HG03565 (cell line): ENCODE measurements at regions not wholly inside any gene's neighbourhood (a gene's known extent, or its start where the extent isn't known, plus 50 kb on each side); places are given as distances from the start of the nearest gene placed in this dataset.
"Not testable (repeated sequence)": the region's sequence is repeated elsewhere in the genome, so short reads cannot be mapped to it uniquely, and the experiment has no call there.

ENCODE experiments used
- ATAC-seq: cut with Tn5 transposase; IDR thresholded peaks from one replicate; pipeline ENCODE4 v1.9.1; 2021; ENCODE audit warnings: mild to moderate bottlenecking, moderate library complexity; ENCODE audit not compliant: unreplicated experiment

DNA sequence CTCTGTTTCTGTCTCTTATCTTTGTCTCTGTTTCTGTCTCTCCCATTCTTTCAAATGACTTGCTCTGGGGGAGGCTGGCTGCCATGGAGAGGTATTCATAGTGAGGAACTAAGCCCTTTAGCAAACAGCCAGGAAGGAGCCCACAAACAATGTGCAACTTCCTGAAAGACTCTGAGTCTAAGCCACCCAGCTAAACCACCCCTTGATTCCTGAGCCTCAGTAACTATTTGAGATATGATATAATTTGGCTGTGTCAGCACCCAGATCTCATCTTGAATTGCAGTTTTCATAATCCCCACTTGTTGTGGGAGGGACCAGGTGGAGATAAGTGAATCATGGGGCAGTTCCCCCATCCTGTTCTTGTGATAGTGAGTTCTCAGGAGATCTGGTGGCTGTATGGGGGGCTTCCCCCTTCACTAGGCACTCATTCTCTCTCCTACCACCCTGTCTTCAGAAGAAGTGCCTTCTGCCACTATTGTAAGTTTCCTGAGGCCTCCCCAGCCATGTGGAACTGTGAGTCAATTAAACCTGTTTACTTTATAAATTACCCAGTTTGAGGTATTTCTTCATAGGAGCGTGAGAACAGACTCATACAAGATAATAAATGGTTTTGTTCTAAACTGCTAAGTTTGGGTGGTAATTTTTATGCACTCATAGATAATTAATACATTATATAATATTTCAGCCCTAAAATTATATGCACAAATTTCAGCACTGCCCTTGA is 121.2 kb upstream of the FOXP2 start:
- no peak for ATAC-seq

DNA sequence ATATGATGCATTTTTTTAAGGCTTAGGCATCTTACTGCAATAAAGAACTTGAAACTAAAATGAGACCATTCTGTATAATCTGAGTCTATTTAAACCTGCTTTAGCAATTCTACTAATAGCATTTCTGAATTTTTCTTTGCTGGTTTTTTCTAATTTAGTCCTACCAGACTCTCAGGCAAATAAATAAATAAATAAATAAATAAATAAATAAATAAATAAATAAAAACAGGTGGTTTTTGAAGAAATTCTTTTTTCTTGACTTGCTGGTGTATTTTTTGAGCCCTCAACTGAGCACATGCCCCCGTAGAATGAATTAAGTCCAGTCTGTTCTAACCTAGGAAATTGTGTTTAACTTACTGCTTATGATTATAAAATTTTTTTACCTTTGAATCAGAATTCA is 134.7 kb upstream of the FOXP2 start:
- ATAC-seq, result no peak

DNA sequence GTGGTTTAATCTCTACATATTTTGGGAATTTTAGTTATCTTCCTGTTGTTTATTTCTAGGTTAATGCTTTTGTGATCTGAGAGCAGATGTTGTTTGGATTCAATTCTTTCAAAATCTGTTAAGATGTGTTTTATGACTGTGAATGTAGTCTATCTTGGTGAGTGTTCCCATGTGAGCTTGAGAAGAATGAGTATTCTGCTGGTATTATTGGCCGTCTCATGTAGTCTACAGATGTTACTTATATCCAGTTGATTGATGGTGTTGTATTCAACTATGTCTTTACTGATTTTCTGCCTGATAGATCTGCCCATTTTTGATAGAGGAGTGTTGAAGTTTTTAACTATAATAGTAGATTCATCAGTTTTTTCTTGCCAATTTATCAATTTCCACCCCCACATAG is 141.4 kb upstream of the FOXP2 start:
- ATAC-seq, result no peak

DNA sequence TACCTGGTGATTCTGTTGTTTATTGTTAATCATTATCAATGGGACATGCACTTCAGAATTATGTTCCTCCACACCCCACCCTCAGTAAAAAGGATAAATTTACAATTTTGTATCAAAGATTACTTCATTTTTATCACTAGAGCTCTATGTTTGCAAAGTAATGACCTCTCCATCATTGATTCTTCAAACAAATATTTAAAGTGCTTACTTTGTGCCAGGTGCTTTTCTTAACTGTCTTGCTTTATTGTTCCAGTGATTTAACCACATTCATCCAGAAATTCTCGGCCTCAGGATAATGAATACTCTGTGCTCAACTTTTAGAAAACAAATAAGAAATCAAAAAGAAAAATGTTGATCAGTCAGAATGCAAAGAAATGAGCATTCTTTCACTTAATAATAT is 144.9 kb upstream of the FOXP2 start:
- no peak for ATAC-seq

DNA sequence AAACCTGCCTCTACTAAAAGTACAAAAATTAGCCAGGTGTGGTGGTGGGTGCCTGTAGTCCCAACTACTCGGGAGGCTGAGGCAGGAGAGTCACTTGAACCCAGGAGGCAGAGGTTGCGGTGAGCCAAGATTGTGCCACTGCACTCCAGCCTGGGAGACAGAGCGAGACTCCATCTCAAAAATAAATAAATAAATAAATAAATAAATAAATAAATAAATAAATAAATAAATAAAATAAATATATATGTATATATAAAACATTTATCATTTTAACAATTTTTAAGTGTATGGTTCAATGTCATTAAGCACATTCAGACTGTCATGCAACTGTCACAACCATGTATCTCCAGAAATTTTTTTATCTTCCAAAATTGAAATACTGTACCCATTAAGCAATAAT is 147.1 kb upstream of the FOXP2 start:
- not testable (repeated sequence) for ATAC-seq

DNA sequence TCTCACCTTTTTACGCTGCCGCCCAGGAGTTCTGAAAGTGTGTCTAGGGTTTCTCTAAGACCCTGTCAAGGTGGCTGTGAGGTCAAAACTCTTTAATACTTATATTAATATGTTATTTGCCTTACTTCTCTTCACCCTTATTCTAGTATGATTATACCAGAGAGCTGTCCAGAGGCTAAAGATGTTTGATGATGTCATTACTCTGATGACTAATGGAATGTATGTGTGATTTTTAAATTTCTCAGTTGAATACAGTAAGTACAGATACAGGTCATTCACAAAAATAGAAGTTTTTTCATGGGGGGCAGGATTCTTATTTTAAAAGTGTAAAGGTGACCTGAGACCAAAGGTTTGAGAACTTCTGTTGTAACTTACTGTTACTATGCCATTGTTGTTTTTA is 150.6 kb upstream of the FOXP2 start:
- ATAC-seq, result no peak

DNA sequence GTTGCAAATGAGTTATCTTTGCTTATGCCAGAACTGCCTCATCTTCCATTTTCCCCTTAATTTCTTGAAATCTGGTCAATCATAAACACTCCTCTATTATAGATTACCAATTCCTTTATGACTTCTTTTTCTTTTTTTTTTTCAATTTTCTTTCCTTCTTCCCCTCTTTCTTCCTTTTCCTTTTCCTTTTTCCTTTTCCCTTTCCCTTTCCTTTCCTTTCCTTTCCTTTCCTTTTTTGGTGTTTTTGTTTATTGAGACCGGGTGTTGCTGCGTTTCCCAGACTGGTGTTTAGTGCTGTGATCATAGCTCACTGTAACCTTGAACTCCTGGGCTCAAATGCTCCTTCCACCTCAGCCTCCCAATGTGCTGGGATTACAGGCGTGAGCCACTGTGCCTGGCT is 151.4 kb upstream of the FOXP2 start:
- ATAC-seq, result no peak

DNA sequence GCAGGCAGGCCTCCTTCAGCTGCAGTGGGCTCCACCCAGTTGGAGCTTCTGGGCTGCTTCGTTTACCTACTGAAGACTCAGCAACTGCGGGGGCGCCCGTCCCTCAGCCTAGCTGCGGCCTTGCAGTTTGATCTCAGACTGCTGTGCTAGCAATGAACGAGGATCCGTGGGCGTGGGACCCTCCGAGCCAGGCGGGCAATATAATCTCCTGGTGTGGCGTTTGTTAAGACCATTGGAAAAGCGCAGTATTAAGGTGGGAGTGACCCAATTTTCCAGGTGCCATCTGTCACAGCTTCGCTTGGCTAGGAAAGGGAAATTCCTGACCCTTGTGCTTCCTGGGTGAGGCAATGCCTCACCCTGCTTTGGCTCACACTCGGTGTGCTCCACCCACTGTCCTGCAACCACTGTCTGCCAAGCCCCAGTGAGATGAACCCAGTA is 159.2 kb upstream of the FOXP2 start:
- ATAC-seq, result no peak

DNA sequence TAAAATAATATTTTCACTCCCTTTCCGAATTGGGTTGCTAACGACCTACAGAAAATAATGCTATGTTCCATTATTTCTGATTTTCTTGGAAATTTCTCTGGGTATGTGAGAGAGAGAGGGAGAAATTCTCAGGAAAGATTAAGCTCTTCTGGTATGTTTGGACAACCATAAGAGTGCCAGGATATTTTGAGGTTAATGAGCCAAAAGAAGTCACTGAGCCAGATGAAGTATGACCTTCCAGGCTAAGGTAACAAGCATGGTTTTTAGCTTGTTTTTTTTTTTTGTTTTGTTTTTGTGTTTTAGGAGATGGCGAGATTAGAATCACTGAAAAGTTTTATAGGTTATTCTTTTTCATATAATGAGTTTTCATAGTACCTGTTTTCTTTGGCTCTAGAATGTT is 171.0 kb upstream of the FOXP2 start:
- no peak for ATAC-seq

DNA sequence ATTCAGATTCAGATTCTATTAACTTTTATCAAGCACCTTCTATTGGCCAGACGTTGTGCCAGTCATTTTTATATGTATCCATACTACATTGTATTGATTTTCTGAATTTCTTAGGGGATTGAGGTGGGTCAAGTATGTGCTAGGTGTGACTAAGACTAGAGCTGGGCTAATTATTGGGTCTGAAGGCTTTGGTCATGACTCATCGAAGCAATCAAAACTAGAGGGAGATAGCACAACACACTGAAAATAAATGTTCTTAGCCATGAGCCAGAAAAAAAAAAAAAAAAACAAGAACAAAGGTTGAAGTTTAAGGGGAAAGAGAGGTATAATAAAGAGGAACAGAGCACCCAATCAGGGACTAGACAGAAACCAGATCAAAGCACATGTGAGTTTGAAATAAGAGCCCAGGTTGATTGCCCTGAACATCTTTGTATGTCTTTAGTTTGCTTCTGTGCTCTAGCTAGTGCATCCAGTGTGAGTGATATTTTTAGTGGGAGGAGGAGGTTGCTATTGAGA is 171.6 kb upstream of the FOXP2 start:
- ATAC-seq, result no peak

DNA sequence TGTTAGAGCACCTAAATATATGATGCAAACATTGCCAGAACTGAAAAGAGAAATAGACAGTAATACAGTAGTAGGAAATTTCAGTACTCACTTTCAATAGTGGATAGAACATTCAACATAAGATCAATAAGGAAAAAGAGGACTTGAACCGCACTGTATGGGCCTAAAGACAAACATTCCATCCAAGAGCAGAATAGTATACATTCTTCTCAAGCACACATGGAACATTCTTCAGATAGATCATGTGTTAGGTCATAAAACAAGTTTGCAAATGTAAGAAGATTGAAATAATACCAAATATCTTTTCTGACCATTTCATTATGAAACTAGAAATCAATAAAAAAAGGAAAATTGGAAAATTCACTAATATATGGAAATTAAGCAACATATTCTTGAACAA is 185.4 kb upstream of the FOXP2 start:
- no peak for ATAC-seq

DNA sequence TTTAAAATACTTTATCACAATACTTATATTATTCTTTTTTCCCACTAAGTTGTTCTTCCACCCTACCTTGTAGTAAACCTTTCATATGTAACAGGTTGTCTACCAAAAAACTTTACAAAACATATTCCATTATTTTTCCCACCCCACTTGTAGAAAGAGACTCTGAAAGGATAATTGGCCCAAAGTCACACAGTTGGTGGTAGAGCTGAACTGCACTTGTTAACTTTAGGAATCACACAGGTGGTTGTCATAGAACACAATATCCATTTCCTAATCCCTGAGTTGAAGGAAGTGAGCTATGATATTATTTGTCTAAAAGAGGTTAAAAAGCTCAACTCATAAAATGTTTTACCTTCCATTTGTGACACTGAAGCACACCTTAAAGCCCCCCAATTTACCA is 188.8 kb upstream of the FOXP2 start:
- no peak for ATAC-seq

DNA sequence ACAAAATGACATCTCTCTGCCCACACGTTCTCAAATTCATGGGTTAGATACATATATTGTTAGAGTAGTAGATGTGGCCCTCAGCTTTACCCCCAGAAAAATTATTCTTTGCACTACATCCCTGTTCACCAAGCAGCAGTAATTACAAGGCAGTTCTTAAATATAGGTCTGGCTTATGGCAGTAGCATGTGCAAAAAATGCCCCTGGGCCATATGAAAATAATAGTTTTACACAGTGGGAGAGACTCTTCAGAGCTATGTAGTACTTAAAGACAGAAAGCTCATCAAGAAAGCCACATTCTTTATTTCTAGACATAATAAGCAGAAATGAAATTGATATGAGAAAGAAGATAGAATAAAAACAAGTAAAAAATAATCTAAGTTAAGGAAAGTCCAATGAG is 196.3 kb upstream of the FOXP2 start:
- ATAC-seq, result no peak

DNA sequence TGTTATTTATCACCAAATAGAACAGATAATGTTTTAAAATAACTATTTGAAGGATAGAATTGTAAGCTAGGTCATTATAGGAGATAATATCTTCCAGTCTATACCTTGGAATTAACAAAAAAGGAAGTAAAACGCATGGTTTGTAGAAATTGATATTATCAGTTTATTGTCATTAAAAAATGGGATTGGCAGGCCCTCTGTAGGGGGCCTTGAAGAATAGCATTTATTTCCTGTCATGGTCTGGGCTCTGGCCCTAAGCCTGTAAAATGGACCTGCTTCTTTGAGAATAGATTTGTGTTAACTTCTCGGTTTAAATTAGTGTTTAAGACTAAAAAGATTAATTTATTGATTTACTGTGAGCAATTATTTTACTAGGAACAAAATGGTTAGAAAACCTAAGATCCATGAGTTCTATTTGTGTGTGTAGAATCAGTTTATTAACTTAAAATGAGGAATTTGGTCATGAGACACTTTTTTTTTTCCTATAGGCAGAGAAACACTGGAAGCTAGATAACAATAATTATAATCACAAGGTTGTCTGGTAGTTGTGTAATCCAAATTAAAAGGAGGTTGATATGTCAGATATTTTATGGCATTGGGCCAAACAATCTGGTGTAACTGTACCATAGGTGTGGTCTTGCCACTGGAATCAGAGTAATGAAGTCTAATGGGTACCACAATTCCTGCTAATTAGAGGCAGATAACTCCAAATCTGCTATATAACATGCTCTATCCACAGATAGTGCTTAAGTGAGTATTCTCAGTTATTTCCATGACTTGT is 197.4 kb upstream of the FOXP2 start:
- no peak for ATAC-seq

DNA sequence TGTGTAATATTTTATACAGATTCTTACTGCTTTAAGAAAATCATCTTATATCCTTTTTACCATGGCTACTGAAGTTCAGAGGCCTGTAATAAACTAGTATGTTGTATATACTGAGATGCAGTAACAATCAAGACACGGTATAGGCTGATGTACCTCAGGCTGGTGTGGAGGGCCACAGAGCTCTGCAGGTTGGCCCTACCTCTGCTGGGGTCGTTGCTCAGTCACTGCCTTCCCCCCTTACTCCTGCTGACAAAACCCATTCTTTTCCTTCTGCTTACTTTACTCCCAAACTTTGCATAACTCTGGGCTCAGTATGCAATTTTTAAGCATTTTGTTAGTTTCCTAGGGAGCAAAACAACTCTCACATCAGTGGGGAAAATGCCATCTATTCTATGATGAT is 200.1 kb upstream of the FOXP2 start:
- ATAC-seq, result no peak

DNA sequence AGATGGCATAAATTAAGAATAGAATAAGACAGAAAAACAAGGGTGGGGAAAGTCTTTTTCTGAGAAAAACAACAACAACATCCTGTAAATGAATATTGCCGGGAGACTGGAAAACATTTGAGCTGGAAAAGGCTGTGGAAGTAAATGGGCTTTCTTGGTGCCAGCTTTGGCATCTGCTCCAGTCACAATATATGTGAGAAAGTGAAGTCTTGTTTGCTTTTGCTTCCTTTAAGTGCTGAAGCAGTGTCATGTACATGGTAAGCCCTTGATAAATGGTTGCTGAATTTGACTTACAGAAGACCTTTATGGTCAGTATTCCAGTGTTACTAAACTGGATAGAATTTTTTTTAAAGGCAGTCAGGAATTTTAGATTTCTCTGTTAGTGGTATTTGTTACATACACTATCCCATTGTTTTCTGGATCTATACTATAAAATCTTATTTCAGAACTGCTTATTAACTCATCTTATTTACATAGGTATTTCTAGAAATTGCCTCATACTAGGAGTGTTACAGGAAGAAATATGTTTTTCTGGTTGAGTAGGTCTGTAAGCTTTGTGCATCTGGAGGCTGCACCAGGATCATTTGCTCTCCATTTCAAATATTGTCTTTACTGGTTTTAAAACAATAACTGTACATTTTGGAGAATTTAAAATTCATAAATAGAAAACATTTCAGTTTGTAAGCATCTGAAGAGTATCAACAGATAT is 201.7 kb upstream of the FOXP2 start:
- ATAC-seq, result no peak

DNA sequence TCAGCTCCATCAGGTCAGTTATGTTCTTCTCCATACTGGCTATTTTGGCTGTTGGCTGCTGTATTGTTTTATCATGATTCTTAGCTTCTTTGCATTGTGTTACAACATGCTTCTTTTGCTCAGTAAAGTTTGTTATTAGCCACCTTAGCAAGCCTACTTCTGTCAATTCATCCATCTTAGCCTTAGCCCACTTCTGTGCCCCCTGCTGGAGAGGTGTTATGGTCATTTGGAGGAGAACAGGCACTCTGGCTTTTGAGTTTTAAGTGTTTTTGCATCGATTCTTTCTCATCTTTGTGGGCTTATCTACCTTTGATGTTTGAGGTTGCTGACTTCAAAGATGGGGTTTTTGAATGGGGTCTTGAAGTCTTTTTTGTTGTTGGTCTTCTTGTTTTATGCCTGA is 204.6 kb upstream of the FOXP2 start:
- no peak for ATAC-seq

DNA sequence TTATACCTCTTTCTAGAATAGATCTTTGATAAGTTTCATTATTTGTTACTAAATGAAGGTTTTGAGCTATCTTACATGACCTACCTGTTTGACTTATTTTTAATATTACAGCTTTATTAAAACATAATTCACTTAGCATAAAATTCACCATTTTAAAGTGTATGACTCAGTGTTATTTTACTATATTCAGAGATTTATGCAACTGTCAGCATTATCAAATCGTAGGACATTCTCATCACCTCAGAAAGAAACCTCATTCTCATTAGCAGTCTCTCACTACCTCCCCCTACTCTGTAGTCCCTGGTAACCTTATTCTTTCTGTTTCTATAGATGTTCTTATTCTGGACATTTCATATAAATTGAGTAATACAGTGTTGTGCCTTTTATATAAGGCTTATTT is 207.9 kb upstream of the FOXP2 start:
- ATAC-seq, result no peak

DNA sequence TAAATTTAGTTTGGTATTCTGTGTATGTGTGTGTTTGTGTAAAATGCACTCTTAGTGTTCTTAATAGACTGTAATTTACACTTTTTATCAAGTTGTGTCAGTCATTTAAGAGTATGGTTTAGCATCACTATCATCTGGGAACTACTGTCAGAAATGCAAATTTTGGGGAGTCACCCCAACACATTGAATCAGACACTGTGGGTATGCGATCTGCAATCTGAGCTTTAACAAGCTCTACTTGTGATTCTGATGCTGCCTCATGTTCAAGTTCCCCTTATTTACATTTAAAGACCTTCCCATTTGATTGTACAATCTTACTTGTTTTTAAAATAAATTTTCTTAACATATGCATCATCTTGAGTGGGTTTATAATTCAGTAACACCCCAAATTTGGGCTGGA is 218.1 kb upstream of the FOXP2 start:
- no peak for ATAC-seq

DNA sequence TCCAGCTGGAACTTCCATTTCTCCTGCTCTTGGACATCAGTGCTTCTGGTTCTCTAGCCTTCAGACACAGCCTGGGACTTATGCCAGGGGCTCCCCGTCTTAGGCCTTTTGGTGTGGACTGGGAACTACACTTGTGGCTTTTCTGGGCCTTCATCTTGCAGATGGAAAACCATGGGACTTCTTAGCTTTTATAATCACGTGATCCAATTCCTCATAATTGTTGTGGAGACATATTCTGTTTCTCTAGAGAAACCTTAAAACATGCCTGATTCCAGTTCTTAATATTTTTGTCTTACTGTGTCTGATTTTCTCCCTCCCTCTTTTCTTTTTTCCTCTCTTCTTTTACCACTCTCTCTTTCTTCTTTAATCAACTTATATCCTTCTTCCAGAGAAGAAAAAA is 224.2 kb upstream of the FOXP2 start:
- ATAC-seq, result no peak

DNA sequence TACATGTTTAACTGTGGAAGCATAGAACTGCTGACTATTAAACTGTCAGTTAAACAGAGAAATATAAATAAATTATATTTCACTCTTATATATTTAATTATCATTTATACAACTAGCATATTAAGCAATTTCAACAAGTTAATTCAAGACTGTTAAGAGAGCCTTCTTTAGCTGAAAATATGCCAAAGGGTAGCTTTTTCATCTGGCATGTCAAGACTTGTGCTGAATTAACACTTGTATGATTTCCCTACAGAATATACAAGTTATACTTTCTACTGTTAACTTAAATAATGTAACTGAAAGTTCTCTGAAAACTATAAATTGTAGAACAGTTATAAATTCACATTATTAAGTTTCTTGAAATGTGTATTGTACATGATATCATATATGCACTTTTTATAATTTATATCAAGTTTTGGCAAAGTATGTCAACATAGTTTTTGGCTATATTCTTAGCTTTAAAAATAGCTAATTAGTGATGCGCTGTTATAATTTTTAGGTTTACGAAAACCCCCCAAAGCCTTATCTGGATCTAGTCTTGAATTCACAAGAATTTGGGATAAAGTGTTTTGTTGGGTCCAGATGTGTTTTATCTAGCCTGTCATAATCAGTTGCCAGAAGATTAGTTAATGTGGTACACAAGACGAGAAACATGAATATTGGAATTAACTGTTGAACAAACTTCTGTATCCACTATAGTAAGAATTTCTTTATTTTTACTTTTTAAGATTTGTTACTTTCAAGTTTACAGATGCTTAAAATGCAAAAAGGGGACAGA is 231.1 kb upstream of the FOXP2 start:
- ATAC-seq, result no peak
